ENCODE measurements at regions not wholly inside any gene's neighbourhood (a gene's known extent, or its start where the extent isn't known, plus 50 kb on each side); places are given as distances from the start of the nearest gene placed in this dataset.

DNA sequence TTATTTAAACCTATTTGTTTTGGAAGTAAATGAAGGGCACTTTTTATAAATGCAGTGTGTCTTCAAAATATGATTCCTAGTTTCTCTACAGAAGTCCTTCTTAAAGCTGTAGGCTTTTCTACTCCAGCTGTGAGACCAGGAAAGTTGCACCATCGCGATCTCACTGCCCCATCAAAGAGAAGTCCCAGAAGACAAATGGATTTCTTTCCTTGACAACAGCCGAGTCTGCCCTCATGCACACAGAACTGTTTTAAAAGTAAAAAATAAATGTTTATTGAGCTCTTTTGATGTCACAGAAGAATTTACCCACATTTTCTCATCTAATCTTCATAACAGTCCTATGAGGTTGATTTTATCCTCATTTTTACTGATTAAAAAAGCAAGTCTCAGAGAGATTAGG lies 324.4 kb upstream of the NT5E start:
- TF ChIP-seq EZH2 (IDR thresholded peaks at IDR 0.05; ENCODE audit: insufficient read depth, low read length), result no peak
- TF ChIP-seq, protein P1, sequence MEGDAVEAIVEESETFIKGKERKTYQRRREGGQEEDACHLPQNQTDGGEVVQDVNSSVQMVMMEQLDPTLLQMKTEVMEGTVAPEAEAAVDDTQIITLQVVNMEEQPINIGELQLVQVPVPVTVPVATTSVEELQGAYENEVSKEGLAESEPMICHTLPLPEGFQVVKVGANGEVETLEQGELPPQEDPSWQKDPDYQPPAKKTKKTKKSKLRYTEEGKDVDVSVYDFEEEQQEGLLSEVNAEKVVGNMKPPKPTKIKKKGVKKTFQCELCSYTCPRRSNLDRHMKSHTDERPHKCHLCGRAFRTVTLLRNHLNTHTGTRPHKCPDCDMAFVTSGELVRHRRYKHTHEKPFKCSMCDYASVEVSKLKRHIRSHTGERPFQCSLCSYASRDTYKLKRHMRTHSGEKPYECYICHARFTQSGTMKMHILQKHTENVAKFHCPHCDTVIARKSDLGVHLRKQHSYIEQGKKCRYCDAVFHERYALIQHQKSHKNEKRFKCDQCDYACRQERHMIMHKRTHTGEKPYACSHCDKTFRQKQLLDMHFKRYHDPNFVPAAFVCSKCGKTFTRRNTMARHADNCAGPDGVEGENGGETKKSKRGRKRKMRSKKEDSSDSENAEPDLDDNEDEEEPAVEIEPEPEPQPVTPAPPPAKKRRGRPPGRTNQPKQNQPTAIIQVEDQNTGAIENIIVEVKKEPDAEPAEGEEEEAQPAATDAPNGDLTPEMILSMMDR (IDR thresholded peaks at IDR 0.05; ENCODE audit: insufficient read depth, low read depth, low read length), result no peak
